Keratinocyte (primary cell): ENCODE measurements at regions not wholly inside any gene's neighbourhood (a gene's known extent, or its start where the extent isn't known, plus 50 kb on each side); places are given as distances from the start of the nearest gene placed in this dataset.

Experiments used
- DNase-seq: peaks from one replicate; pipeline ENCODE4 v3.0.0-alpha.2; 2011; ENCODE audit warnings: low read depth, missing footprints, low spot score
- FAIRE-seq: peaks from 2 replicates; lab custom pipeline; 2011; peaks lifted over from hg19 to GRCh38; lab: Jason Lieb, UNC
- H2AFZ ChIP-seq: 2 replicates; pipeline ENCODE4 v1.6.0; 2012; ENCODE audit warnings: low read length, control low read depth, inconsistent platforms; ENCODE audit not compliant: control insufficient read depth
- H3K27ac ChIP-seq: 2 replicates; pipeline ENCODE4 v1.5.1; 2011; ENCODE audit warnings: low read length; ENCODE audit not compliant: control insufficient read depth, insufficient read depth
- H3K27me3 ChIP-seq: 3 replicates; pipeline ENCODE4 v1.6.0; 2011; ENCODE audit warnings: low read length; ENCODE audit not compliant: control insufficient read depth, insufficient read depth; ENCODE audit errors: extremely low read depth
- H3K36me3 ChIP-seq, 2 experiments: 2 replicates in 1 of 2; 3 replicates in 1 of 2; pipeline ENCODE4 v1.5.1; 2011; ENCODE audit warnings: low read length in 2 of 2, mild to moderate bottlenecking in 1 of 2; ENCODE audit not compliant: control insufficient read depth in 2 of 2, insufficient read depth in 2 of 2; ENCODE audit errors: extremely low read depth in 1 of 2
- H3K4me1 ChIP-seq: 3 replicates; pipeline ENCODE4 v1.5.1; 2011; ENCODE audit warnings: low read length; ENCODE audit not compliant: control insufficient read depth, insufficient read depth; ENCODE audit errors: extremely low read depth
- H3K4me2 ChIP-seq: 3 replicates; pipeline ENCODE4 v1.6.0; 2011; ENCODE audit warnings: low read depth, low read length; ENCODE audit not compliant: control insufficient read depth, insufficient read depth; ENCODE audit errors: extremely low read depth
- H3K4me3 ChIP-seq, 3 experiments: fragments of 200-600 bp in 1 of 3; sonication (generic) in 1 of 3; 2 replicates in 2 of 3; 3 replicates in 1 of 3; pipeline ENCODE4 v1.5.1; 2011 to 2016; ENCODE audit warnings: low read length in 3 of 3, mild to moderate bottlenecking in 3 of 3, control low read depth in 2 of 3, inconsistent platforms in 1 of 3, low read depth in 1 of 3, mixed read lengths in 1 of 3, mixed run types in 1 of 3, moderate library complexity in 1 of 3; ENCODE audit not compliant: control insufficient read depth in 2 of 3, insufficient read depth in 2 of 3; ENCODE audit errors: extremely low read depth in 1 of 3
- H3K79me2 ChIP-seq: 2 replicates; pipeline ENCODE4 v1.6.0; 2012; ENCODE audit warnings: low read length; ENCODE audit not compliant: control insufficient read depth, insufficient read depth
- H3K9ac ChIP-seq: 3 replicates; pipeline ENCODE4 v1.6.0; 2011; ENCODE audit warnings: low read length; ENCODE audit not compliant: control insufficient read depth, insufficient read depth; ENCODE audit errors: extremely low read depth
- H3K9me1 ChIP-seq: 3 replicates; pipeline ENCODE4 v1.6.0; 2011; ENCODE audit warnings: low read length; ENCODE audit not compliant: control insufficient read depth, insufficient read depth; ENCODE audit errors: extremely low read depth
- H3K9me3 ChIP-seq: 2 replicates; pipeline ENCODE4 v1.5.1; 2012; ENCODE audit warnings: low read depth, low read length; ENCODE audit not compliant: control insufficient read depth
- H4K20me1 ChIP-seq: 3 replicates; pipeline ENCODE4 v1.6.0; 2011; ENCODE audit warnings: low read length; ENCODE audit not compliant: control insufficient read depth, insufficient read depth; ENCODE audit errors: extremely low read depth
- CTCF ChIP-seq, 3 experiments: IDR thresholded peaks in 1 of 3; conservative IDR thresholded peaks in 1 of 3; optimal IDR thresholded peaks in 1 of 3; 2 replicates in 2 of 3; 3 replicates in 1 of 3; pipeline versions ENCODE3 to v1.5.1; 2011; ENCODE audit warnings: low read length in 3 of 3, mild to moderate bottlenecking in 3 of 3, moderate library complexity in 2 of 3, control low read depth in 1 of 3, inconsistent platforms in 1 of 3; ENCODE audit not compliant: insufficient read depth in 2 of 3; ENCODE audit errors: extremely low read depth in 1 of 3
- EZH2 ChIP-seq: IDR thresholded peaks from one replicate; pipeline ENCODE4 v1.6.1; 2012; ENCODE audit warnings: inconsistent platforms, mild to moderate bottlenecking, low read length, moderate library complexity
- dilution Hi-C: fragments of 300-500 bp; cut with MboI; formaldehyde crosslinking; loops from one replicate; pipeline ENCODE4 v1.7.0; 2020; ENCODE audit warnings: low sequenced_read_pairs; ENCODE audit not compliant: extremely low pct_ligation_motif_present

- H3K4me3 ChIP-seq, result no peak overlapping the region
- no peak for DNase-seq
- no peak overlapping the region for H2AFZ ChIP-seq
- dilution Hi-C loops, result no loop called here
- no peak for TF ChIP-seq EZH2
- no peak for TF ChIP-seq CTCF (optimal IDR thresholded peaks at IDR 0.05 in 1 of 3, IDR thresholded peaks at IDR 0.05 in 1 of 3, conservative IDR thresholded peaks at IDR 0.05 in 1 of 3; ENCODE audit: extremely low read depth in 1 of 3, insufficient read depth in 2 of 3, low read length in 3 of 3)
- no peaks in the 10 kb centered on the region for H3K36me3 ChIP-seq
- H3K27me3 ChIP-seq, result no peaks in the 10 kb centered on the region
- H3K9me3 ChIP-seq, result peaks cover 13% of the 10 kb centered on the region
- H3K27ac ChIP-seq, result no peak overlapping the region
- H3K9me1 ChIP-seq, result no peaks in the 10 kb centered on the region
- H3K4me2 ChIP-seq, result no peak overlapping the region
- no peaks in the 10 kb centered on the region for H3K4me1 ChIP-seq
- no peaks in the 10 kb centered on the region for H4K20me1 ChIP-seq
- H3K9ac ChIP-seq, result no peak overlapping the region
- FAIRE-seq, result no peak
- no peaks in the 10 kb centered on the region for H3K79me2 ChIP-seq
Observed at GRCh38 chr7:57198801-57199200, 66.6 kb upstream of the ZNF479 start.

GRCh38 chr7:57199252-57199651 is 67.0 kb upstream of the ZNF479 start:
- no peaks in the 10 kb centered on the region for H3K4me1 ChIP-seq
- dilution Hi-C loops, result no loop called here
- H2AFZ ChIP-seq, result no peak overlapping the region
- no peaks in the 10 kb centered on the region for H3K79me2 ChIP-seq
- no peaks in the 10 kb centered on the region for H3K36me3 ChIP-seq
- H3K9me3 ChIP-seq, result peaks cover 13% of the 10 kb centered on the region
- H3K9me1 ChIP-seq, result no peaks in the 10 kb centered on the region
- H3K4me2 ChIP-seq, result no peak overlapping the region
- H3K27me3 ChIP-seq, result no peaks in the 10 kb centered on the region
- FAIRE-seq, result no peak
- no peaks in the 10 kb centered on the region for H4K20me1 ChIP-seq
- no peak overlapping the region for H3K9ac ChIP-seq
- no peak for DNase-seq
- TF ChIP-seq CTCF (optimal IDR thresholded peaks at IDR 0.05 in 1 of 3, IDR thresholded peaks at IDR 0.05 in 1 of 3, conservative IDR thresholded peaks at IDR 0.05 in 1 of 3; ENCODE audit: extremely low read depth in 1 of 3, insufficient read depth in 2 of 3, low read length in 3 of 3) (no peak), EZH2 (no peak)
- H3K4me3 ChIP-seq, result no peak overlapping the region
- H3K27ac ChIP-seq, result no peak overlapping the region
